ENCODE measurements at regions not wholly inside any gene's neighbourhood (a gene's known extent, or its start where the extent isn't known, plus 50 kb on each side); places are given as distances from the start of the nearest gene placed in this dataset.

DNA sequence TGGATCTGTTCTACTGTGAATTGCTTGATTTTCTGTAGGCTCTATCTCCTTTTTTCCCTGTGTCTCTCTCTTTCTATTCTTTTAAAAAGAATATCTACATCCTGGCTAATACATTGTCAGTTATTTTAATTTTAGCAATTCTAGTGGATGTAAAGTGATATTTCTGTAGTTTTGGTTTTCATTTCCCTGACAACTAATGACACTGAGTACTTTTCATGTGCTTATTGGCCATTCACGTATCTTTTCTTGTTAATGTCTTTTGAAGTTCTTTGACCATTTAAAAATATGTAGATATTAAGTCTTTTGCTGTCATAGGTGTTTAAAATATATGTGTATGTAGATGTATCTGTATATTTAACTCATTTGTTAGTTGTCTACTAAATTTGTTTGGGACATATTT is 59.0 kb upstream of the SOX3 start:
- peak; percentile 0 for DNase-seq (ENCODE audit: low read depth)
- no peak overlapping the region for H3K4me3 ChIP-seq (ENCODE audit: low read depth, low read length)
- TF ChIP-seq CTCF (conservative IDR thresholded peaks at IDR 0.05; ENCODE audit: low read depth, low read length): no peak
